Caco-2 (cell line): ENCODE measurements at regions not wholly inside any gene's neighbourhood (a gene's known extent, or its start where the extent isn't known, plus 50 kb on each side); places are given as distances from the start of the nearest gene placed in this dataset.

Source experiments
- BruUV-seq: library from RNA; stranded (reverse); fragments of 400-500 nt; replicated peaks from 2 replicates; lab custom pipeline; 2021; lab: Mats Ljungman, UMichigan
- CTCF ChIA-PET: fragments of 300-600 bp; sonication (Branson Sonifier 250); formaldehyde crosslinking; loops from one replicate; lab custom pipeline; 2022; ENCODE audit warnings: antibody characterized with exemption; lab: Charles Lee
- POLR2A ChIA-PET: fragments of 300-600 bp; sonication (Branson Sonifier 250); formaldehyde crosslinking; loops from one replicate; lab custom pipeline; 2022; ENCODE audit warnings: antibody characterized with exemption; lab: Charles Lee
- DNase-seq, 2 experiments: peaks; one replicate each; pipeline versions ENCODE4 v3.0.0 to v3.0.0-alpha.2; 2020 to 2022
- H3K27me3 ChIP-seq: replicated peaks from 2 replicates; pipeline ENCODE4 v1.6.0; 2011; ENCODE audit warnings: low read length; ENCODE audit not compliant: control insufficient read depth, insufficient read depth
- H3K36me3 ChIP-seq: 2 replicates; pipeline ENCODE4 v1.5.1; 2011; ENCODE audit warnings: low read length; ENCODE audit not compliant: control insufficient read depth, insufficient read depth
- H3K4me1 ChIP-seq: fragments of 250-450 bp; sonication (Bioruptor Pico); 2 replicates; pipeline ENCODE4 v1.5.1; 2020; ENCODE audit warnings: mild to moderate bottlenecking
- H3K4me3 ChIP-seq: 2 replicates; pipeline ENCODE4 v1.5.1; 2011; ENCODE audit warnings: low read depth, mild to moderate bottlenecking, control low read depth, low read length
- H3K9me3 ChIP-seq: fragments of 250-450 bp; sonication (Bioruptor Pico); 2 replicates; pipeline ENCODE4 v1.5.1; 2020; ENCODE audit warnings: mild to moderate bottlenecking, moderate library complexity
- H3K27ac Mint-ChIP-seq: one replicate; pipeline ENCODE4 v1.8.0; 2022; ENCODE audit warnings: mixed read lengths; ENCODE audit not compliant: unreplicated experiment
- H3K27me3 Mint-ChIP-seq: one replicate; pipeline ENCODE4 v1.8.0; 2022; ENCODE audit warnings: mixed read lengths; ENCODE audit not compliant: insufficient read depth, unreplicated experiment
- H3K36me3 Mint-ChIP-seq: one replicate; pipeline ENCODE4 v1.8.0; 2022; ENCODE audit warnings: mild to moderate bottlenecking, mixed read lengths; ENCODE audit not compliant: insufficient read depth, unreplicated experiment
- H3K4me1 Mint-ChIP-seq: one replicate; pipeline ENCODE4 v1.8.0; 2022; ENCODE audit warnings: low read depth, mixed read lengths; ENCODE audit not compliant: unreplicated experiment
- H3K4me3 Mint-ChIP-seq: one replicate; pipeline ENCODE4 v1.8.0; 2022; ENCODE audit warnings: mild to moderate bottlenecking, moderate library complexity, mixed read lengths; ENCODE audit not compliant: unreplicated experiment
- H3K9me3 Mint-ChIP-seq: one replicate; pipeline ENCODE4 v1.8.0; 2022; ENCODE audit warnings: mixed read lengths; ENCODE audit not compliant: unreplicated experiment
- intact Hi-C: fragments of 100-400 bp; cut with micrococcal nuclease; formaldehyde crosslinking; loops from one replicate; pipeline ENCODE4 v1.10.0; 2022; ENCODE audit not compliant: unreplicated experiment
- TF ChIP-seq, protein P1 (sequence below), 2 experiments: fragments of 200-600 bp in 1 of 2; IDR thresholded peaks; 1 replicate in 1 of 2; 2 replicates in 1 of 2; pipeline versions ENCODE4 v1.5.1 to v1.8.0; 2011 to 2022; ENCODE audit warnings: antibody characterized with exemption in 1 of 2, control low read depth in 1 of 2, inconsistent platforms in 1 of 2, low read depth in 1 of 2, low read length in 1 of 2, mild to moderate bottlenecking in 1 of 2, moderate library complexity in 1 of 2; ENCODE audit not compliant: insufficient read depth in 1 of 2, severe bottlenecking in 1 of 2, unreplicated experiment in 1 of 2

DNA sequence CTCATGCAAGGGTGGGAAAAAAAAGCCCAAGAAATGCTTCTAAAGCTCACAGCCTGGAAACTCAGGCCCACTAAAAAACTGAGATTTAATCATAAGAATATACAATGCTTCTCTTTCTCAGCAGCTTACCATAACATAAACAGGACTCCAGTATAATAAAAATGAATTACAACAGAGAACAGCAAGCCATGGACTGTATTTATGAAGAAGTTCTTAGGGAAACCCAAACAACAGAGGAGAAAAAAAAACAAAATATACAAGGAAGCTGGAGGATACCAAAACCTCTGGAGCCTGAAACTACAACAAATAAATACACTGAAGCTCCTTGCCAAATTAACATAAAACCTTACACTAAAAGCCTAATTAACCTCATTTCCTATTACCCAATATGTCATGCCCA, 187.8 kb downstream of the RDH14 start:
- no peaks in the 10 kb centered on the region for H3K9me3 Mint-ChIP-seq
- no peaks in the 10 kb centered on the region for H3K27me3 Mint-ChIP-seq
- no peak overlapping the region for H3K4me3 Mint-ChIP-seq
- no peak for DNase-seq
- no peaks in the 10 kb centered on the region for H3K4me1 Mint-ChIP-seq
- Histone ChIP-seq H3K27me3 (no peaks in the 10 kb centered on the region), H3K4me3 (no peak overlapping the region), H3K4me1 (no peaks in the 10 kb centered on the region; the same call in 1 of the 2 replicates), H3K36me3 (no peaks in the 10 kb centered on the region), H3K9me3 (no peaks in the 10 kb centered on the region)
- ChIA-PET POLR2A (no interaction called here), CTCF (no interaction called here)
- intact Hi-C loops: loop anchor here (10.0 kb wide), 1 partner anchor 398 kb away; no protein-coding TSS in a partner anchor
- BruUV-seq: no TSS peak
- no peak overlapping the region for H3K27ac Mint-ChIP-seq
- H3K36me3 Mint-ChIP-seq: no peaks in the 10 kb centered on the region
- TF ChIP-seq, protein P1, sequence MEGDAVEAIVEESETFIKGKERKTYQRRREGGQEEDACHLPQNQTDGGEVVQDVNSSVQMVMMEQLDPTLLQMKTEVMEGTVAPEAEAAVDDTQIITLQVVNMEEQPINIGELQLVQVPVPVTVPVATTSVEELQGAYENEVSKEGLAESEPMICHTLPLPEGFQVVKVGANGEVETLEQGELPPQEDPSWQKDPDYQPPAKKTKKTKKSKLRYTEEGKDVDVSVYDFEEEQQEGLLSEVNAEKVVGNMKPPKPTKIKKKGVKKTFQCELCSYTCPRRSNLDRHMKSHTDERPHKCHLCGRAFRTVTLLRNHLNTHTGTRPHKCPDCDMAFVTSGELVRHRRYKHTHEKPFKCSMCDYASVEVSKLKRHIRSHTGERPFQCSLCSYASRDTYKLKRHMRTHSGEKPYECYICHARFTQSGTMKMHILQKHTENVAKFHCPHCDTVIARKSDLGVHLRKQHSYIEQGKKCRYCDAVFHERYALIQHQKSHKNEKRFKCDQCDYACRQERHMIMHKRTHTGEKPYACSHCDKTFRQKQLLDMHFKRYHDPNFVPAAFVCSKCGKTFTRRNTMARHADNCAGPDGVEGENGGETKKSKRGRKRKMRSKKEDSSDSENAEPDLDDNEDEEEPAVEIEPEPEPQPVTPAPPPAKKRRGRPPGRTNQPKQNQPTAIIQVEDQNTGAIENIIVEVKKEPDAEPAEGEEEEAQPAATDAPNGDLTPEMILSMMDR (IDR thresholded peaks at IDR 0.05; ENCODE audit: insufficient read depth in 1 of 2, low read depth in 1 of 2, low read length in 1 of 2, severe bottlenecking in 1 of 2, unreplicated experiment in 1 of 2): no peak

DNA sequence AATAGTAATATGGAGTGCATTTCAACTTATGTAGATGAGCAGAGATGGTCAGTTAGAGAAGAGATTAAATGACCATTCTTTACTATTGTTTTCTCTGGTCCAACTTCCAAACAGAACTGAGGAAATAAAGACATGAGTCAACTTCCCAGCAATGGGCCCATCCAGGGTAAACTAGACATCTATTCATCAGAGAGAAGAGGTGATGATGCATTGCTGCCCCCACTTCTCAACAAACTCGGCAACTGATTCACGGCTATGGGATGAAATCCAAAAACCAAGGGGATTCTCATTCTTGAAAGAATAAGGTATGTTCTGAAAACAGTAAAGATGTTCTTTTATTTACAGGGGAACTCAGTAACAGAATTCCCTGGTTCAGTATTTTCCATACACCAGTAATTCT, 190.7 kb downstream of the RDH14 start:
- ChIA-PET CTCF (no interaction called here), POLR2A (no interaction called here)
- Mint-ChIP-seq H3K4me1 (peaks cover 5% of the 10 kb centered on the region), H3K27me3 (no peaks in the 10 kb centered on the region), H3K36me3 (no peaks in the 10 kb centered on the region), H3K4me3 (no peak overlapping the region), H3K27ac (no peak overlapping the region), H3K9me3 (no peaks in the 10 kb centered on the region)
- Histone ChIP-seq H3K4me1 (no peaks in the 10 kb centered on the region; the same call in 1 of the 2 replicates), H3K36me3 (no peaks in the 10 kb centered on the region), H3K4me3 (no peak overlapping the region), H3K9me3 (no peaks in the 10 kb centered on the region), H3K27me3 (no peaks in the 10 kb centered on the region)
- intact Hi-C loops: loop anchor here (10.0 kb wide), 1 partner anchor 395 kb away; no protein-coding TSS in a partner anchor
- no peak for DNase-seq
- no TSS peak for BruUV-seq
- TF ChIP-seq, protein P1 (IDR thresholded peaks at IDR 0.05; ENCODE audit: insufficient read depth in 1 of 2, low read depth in 1 of 2, low read length in 1 of 2, severe bottlenecking in 1 of 2, unreplicated experiment in 1 of 2): no peak

DNA sequence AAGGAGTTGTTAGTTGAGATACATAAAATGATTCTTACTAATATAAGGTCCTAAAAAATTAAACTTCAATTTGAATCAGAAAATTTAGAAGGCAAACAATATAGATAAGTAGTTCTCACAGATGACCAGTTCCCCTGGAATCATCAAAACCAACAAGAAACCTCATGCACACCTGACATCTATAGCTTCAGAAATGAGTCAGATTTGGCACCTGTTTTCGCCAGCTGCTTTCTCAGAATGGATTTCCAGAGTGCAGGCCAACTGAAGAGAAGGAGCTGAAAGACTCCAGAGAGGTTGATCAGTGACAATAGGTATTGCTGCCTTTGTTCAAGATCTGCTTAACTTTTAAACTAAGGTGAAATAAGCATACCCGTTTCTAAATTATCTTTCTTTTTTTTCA, 192.4 kb downstream of the RDH14 start:
- BruUV-seq: no TSS peak
- Mint-ChIP-seq H3K4me3 (no peak overlapping the region), H3K27me3 (no peaks in the 10 kb centered on the region), H3K27ac (no peak overlapping the region), H3K36me3 (no peaks in the 10 kb centered on the region), H3K4me1 (peaks cover 10% of the 10 kb centered on the region), H3K9me3 (no peaks in the 10 kb centered on the region)
- POLR2A ChIA-PET: no interaction called here
- TF ChIP-seq, protein P1 (IDR thresholded peaks at IDR 0.05; ENCODE audit: insufficient read depth in 1 of 2, low read depth in 1 of 2, low read length in 1 of 2, severe bottlenecking in 1 of 2, unreplicated experiment in 1 of 2): no peak
- no peaks in the 10 kb centered on the region for H3K27me3 ChIP-seq
- no peaks in the 10 kb centered on the region for H3K9me3 ChIP-seq
- CTCF ChIA-PET: no interaction called here
- H3K4me1 ChIP-seq: no peaks in the 10 kb centered on the region; the same call in 1 of the 2 replicates
- H3K4me3 ChIP-seq: no peak overlapping the region
- intact Hi-C loops: no loop called here
- no peak for DNase-seq
- no peaks in the 10 kb centered on the region for H3K36me3 ChIP-seq
